Spleen (tissue), 7 donors: ENCODE measurements at regions not wholly inside any gene's neighbourhood (a gene's known extent, or its start where the extent isn't known, plus 50 kb on each side); places are given as distances from the start of the nearest gene placed in this dataset.

ENCODE experiments used
- POLR2A ChIP-seq, 3 donors: fragments of 450-650 bp; IDR thresholded peaks; one replicate each; pipeline ENCODE4 v1.5.1; 2017; ENCODE audit warnings: antibody characterized with exemption in 3 of 3, mild to moderate bottlenecking in 1 of 3
- TF ChIP-seq, protein P1 (sequence below), 11 experiments: fragments of 200-600 bp in 7 of 11; fragments of 450-650 bp in 4 of 11; sonication (generic) in 4 of 11; IDR thresholded peaks in 8 of 11; conservative IDR thresholded peaks in 3 of 11; 1 replicate in 7 of 11; 2 replicates in 4 of 11; pipeline versions ENCODE4 v1.4.0 to v1.8.0; 2016 to 2021; ENCODE audit warnings: antibody characterized with exemption in 11 of 11, inconsistent platforms in 4 of 11, mild to moderate bottlenecking in 1 of 11
- donor health status: DM: no; HTN: no; CAD: no; lungs with moderate emphysema.
- donor health status: DM: no; HTN: no; CAD: no.
- donor health status: DM: no; HTN: no; CAD: no.

DNA sequence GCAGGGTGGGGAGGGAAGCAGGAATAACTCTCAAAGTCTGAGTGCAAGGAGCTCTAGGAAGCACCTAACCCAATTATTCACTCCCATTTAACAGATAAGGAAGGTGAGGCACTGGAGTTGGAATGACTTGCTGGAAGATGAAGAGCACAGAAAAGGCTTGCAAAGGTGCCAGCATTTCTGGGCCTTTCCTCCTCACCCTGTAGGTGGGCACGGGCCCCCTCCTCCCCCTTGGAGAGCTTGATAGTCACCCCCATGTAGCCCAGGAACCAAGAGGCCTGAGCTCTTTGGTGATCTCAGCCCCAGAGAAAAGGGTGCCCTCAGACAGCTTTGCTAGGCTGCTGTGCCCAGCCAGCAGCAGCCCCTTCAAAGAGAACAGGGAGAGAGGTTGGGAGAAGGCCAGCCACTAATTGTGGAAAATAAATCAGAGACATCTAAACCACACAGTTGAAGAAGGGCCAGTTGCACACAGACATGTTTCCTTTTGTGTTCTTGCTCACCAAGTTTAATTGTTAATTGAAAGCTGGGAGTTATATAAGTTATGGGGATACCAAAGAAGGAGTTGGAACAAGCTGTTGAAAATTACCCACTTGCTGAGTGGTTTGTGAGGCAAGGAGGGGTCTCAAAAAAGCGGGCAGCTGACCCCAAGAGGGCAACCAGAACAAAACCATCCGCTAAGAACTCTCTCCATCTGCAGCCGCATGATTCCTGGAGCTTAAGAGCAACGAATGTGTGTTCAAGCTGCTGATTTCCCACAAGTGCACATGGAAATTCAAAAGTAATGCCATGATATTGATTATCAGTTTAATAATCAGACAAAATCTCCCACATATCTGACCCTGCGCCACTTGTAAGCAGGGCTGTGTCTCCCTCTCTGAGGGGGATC is 77.0 kb downstream of the MRPL14 start:
- TF ChIP-seq, protein P1, sequence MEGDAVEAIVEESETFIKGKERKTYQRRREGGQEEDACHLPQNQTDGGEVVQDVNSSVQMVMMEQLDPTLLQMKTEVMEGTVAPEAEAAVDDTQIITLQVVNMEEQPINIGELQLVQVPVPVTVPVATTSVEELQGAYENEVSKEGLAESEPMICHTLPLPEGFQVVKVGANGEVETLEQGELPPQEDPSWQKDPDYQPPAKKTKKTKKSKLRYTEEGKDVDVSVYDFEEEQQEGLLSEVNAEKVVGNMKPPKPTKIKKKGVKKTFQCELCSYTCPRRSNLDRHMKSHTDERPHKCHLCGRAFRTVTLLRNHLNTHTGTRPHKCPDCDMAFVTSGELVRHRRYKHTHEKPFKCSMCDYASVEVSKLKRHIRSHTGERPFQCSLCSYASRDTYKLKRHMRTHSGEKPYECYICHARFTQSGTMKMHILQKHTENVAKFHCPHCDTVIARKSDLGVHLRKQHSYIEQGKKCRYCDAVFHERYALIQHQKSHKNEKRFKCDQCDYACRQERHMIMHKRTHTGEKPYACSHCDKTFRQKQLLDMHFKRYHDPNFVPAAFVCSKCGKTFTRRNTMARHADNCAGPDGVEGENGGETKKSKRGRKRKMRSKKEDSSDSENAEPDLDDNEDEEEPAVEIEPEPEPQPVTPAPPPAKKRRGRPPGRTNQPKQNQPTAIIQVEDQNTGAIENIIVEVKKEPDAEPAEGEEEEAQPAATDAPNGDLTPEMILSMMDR (IDR thresholded peaks at IDR 0.05 in 8 of 11, conservative IDR thresholded peaks at IDR 0.05 in 3 of 11), result no peak
- TF ChIP-seq POLR2A (IDR thresholded peaks at IDR 0.05), result no peak
